Ovary (tissue), 7 donors: ENCODE measurements at regions not wholly inside any gene's neighbourhood (a gene's known extent, or its start where the extent isn't known, plus 50 kb on each side); places are given as distances from the start of the nearest gene placed in this dataset.

Experiments
- DNase-seq, 5 donors: peaks; one replicate each; pipeline ENCODE4 v3.0.0-alpha.2; 2019 to 2020
- H3K27ac ChIP-seq, 2 donors: fragments of 200-600 bp; one replicate each; pipeline versions ENCODE4 v1.5.1 to v1.8.0; 2019 to 2022
- H3K27me3 ChIP-seq: fragments of 200-600 bp; one replicate; pipeline ENCODE4 v1.8.0; 2022
- H3K36me3 ChIP-seq: fragments of 200-600 bp; sonication (generic); one replicate; pipeline ENCODE4 v1.5.1; 2019
- H3K4me1 ChIP-seq: one replicate; pipeline ENCODE4 v1.8.1; 2013; ENCODE audit warnings: mild to moderate bottlenecking, moderate library complexity; ENCODE audit not compliant: insufficient read depth
- H3K4me3 ChIP-seq: fragments of 200-600 bp; sonication (generic); one replicate; pipeline ENCODE4 v1.5.1; 2017
- H3K9me3 ChIP-seq, 2 donors: fragments of 200-600 bp in 1 of 2; sonication (generic) in 1 of 2; one replicate each; pipeline versions ENCODE4 v1.5.1 to v1.8.1; 2013 to 2019; ENCODE audit warnings: mild to moderate bottlenecking in 1 of 2, moderate library complexity in 1 of 2
- EP300 ChIP-seq: sonication (generic); formaldehyde crosslinking; IDR thresholded peaks from one replicate; pipeline ENCODE4 v1.6.1; 2017; ENCODE audit warnings: antibody characterized with exemption
- POLR2A ChIP-seq: fragments of 450-650 bp; IDR thresholded peaks from one replicate; pipeline ENCODE4 v1.6.1; 2017; ENCODE audit warnings: antibody characterized with exemption, mild to moderate bottlenecking, moderate library complexity
- WGBS, 3 donors: extraction: QIAGEN DNeasy Blood & Tissue Kit in 1 of 3; methylation state at CpG; one replicate each; pipeline versions ENCODE4 v1.1.5 to v1.1.7; 2013 to 2017; 5-methylcytosine and 5-hydroxymethylcytosine counted together
- intact Hi-C, 4 donors: fragments of 100-400 bp; cut with DNase I; formaldehyde crosslinking; loops; one replicate each; pipeline versions ENCODE4 v1.11.0 to v1.15.1; 2022 to 2023
- TF ChIP-seq, protein P1 (sequence below), 3 donors: fragments of 450-650 bp in 2 of 3; fragments of 200-600 bp in 1 of 3; IDR thresholded peaks; one replicate each; pipeline versions ENCODE4 v1.5.1 to v1.8.0; 2016 to 2022; ENCODE audit warnings: antibody characterized with exemption in 3 of 3, mild to moderate bottlenecking in 1 of 3
- donor health status: DM: no; HTN: no; CAD: no; lungs with moderate emphysema.
- donor health status: DM: no; HTN: no; CAD: no.
- donor health status: Bipolar disorder and iron deficiency.
- donor health status: DM: no; HTN: no; CAD: no.
- donor health status: DM: yes; HTN: yes; CAD: no.

DNA sequence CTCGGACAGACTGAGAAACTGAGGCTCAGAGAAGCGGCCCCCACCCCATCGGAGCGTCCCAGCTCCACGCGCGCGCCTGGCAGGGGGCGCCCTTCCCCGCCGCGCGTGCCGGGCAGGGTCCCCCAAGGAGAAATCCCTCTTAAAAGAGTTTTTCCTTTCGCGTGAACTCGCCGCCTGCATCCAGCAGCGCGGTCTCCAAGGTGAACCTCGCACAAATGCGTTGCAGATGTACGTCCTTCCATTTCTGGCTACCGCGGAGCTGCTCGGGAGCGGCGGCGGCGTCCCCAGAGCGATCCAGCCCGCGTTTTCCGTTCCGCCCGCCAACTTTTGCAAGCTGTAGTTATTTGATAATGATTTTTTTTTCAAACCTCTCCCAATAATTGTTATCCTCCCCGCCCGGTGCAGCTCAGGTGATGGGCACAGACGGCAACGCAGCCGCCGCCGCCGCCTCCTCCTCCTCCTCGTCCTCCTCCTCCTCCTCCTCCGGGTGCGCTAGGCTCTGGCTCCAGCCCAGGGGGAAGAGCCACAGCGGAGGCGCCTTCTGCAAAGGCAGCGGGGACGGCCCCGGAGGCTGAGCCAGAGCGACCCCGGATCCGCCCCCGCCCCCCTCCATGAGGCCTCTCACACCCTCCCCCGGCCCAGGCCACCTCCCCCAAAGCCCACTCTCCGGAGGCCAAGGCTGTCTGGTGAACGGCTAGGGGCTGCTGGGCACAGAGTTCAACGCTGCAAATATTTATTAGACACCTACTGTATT lies 74.0 kb upstream of the CUX1 start:
- no peaks in the 10 kb centered on the region for H3K27me3 ChIP-seq
- peak overlapping the region; percentile 44 for H3K4me3 ChIP-seq
- intact Hi-C loops, result loop anchor here in 1 of 4 donors (10.0 kb wide), 1 partner anchor 61 kb away; no protein-coding TSS in a partner anchor
- no peak overlapping the region for H3K27ac ChIP-seq
- WGBS, 3 donors, result 0 to 1% (median 1%) methylated on average over 57 to 58 of the region's 60 CpGs
- peaks cover 3% of the 10 kb centered on the region for H3K4me1 ChIP-seq
- no peaks in the 10 kb centered on the region for H3K36me3 ChIP-seq
- DNase-seq, result peak; percentile 44 to 66 (median 56)
- TF ChIP-seq, protein P1, sequence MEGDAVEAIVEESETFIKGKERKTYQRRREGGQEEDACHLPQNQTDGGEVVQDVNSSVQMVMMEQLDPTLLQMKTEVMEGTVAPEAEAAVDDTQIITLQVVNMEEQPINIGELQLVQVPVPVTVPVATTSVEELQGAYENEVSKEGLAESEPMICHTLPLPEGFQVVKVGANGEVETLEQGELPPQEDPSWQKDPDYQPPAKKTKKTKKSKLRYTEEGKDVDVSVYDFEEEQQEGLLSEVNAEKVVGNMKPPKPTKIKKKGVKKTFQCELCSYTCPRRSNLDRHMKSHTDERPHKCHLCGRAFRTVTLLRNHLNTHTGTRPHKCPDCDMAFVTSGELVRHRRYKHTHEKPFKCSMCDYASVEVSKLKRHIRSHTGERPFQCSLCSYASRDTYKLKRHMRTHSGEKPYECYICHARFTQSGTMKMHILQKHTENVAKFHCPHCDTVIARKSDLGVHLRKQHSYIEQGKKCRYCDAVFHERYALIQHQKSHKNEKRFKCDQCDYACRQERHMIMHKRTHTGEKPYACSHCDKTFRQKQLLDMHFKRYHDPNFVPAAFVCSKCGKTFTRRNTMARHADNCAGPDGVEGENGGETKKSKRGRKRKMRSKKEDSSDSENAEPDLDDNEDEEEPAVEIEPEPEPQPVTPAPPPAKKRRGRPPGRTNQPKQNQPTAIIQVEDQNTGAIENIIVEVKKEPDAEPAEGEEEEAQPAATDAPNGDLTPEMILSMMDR (IDR thresholded peaks at IDR 0.05), result peak; percentile 33 to 48 (median 39)
- TF ChIP-seq EP300, result no peak
- no peaks in the 10 kb centered on the region for H3K9me3 ChIP-seq

DNA sequence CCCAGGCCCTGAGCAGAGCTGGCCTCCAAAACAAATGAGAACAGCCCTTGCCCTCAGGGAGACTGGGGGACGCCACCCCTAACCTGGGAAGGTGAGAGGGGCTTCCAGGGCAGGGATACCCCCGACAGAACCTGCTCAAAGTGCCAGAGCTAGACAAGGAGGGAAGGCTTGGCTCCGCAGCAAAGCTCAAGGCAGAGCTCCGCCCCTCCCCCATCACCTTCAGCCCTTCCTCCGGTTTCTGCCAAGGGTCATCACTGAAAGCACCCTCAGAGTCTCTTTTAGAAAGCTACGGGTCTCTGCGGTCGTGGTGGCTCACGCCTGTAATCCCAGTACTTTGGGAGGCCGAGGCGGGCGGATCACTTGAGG lies 73.4 kb upstream of the CUX1 start:
- no peaks in the 10 kb centered on the region for H3K9me3 ChIP-seq
- H3K27ac ChIP-seq, result no peak overlapping the region
- intact Hi-C loops, result loop anchor here in 1 of 4 donors (10.0 kb wide), 1 partner anchor 61 kb away; no protein-coding TSS in a partner anchor
- DNase-seq, result peak in 1 of 5 donors; percentile 44
- 59 to 75% (median 67%) methylated on average over 12 of the region's 12 CpGs for WGBS, 3 donors
- H3K27me3 ChIP-seq, result no peaks in the 10 kb centered on the region
- H3K36me3 ChIP-seq, result no peaks in the 10 kb centered on the region
- H3K4me3 ChIP-seq, result peak overlapping the region; percentile 44
- H3K4me1 ChIP-seq, result peaks cover 3% of the 10 kb centered on the region
- TF ChIP-seq, protein P1 (IDR thresholded peaks at IDR 0.05), result no peak
- no peak for TF ChIP-seq POLR2A
- TF ChIP-seq EP300, result no peak

DNA sequence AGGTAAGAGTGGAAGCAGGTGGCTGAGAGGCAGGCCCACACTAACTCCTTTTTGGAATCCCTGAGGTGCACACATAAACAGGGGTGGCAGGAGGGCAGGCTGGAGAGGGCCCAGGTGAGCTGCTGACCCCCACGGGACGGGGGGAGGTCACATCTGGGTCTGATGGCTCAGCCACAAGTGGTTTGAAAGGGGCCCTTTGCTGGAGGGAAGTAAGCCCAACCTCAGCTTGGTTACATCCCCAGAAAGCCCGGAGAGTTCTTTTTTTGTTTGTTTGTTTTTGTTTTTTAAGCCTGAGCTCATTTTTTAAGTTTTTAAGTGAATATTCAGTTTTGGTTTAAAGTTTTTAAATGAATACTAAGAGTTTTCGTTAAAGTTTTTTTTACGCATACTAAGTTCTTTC lies 72.8 kb upstream of the CUX1 start:
- 78 to 81% (median 79%) methylated on average over 5 of the region's 5 CpGs for WGBS, 3 donors
- intact Hi-C loops, result loop anchor here in 1 of 4 donors (10.0 kb wide), 1 partner anchor 60 kb away; no protein-coding TSS in a partner anchor
- TF ChIP-seq, protein P1 (IDR thresholded peaks at IDR 0.05), result no peak
- TF ChIP-seq POLR2A (no peak), EP300 (no peak)

DNA sequence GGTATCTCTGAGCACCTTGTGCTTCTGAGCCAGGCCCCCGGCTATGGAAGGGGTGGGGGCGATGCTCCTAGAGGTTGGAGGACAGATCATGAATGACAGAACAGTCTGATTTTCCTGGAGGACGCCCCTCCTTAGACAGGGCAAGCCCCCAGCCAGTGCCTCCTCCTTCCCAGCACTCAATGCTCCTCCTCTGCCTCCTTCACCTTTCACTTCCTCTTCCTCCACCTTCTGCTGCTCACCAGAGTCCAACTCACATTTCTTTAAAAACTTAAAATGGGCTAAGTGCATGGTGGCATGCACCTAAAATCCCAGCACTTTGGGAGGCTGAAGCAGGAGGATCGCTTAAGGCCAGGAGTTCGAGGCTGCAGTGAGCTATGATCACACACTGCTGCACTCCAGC lies 71.1 kb upstream of the CUX1 start:
- no peak overlapping the region for H3K27ac ChIP-seq
- TF ChIP-seq EP300 (no peak), POLR2A (no peak)
- TF ChIP-seq, protein P1 (IDR thresholded peaks at IDR 0.05), result no peak
- DNase-seq, result no peak
- no peaks in the 10 kb centered on the region for H3K27me3 ChIP-seq
- H3K9me3 ChIP-seq, result no peaks in the 10 kb centered on the region
- intact Hi-C loops, result loop anchor here in 1 of 4 donors (10.0 kb wide), 1 partner anchor 58 kb away; no protein-coding TSS in a partner anchor
- H3K36me3 ChIP-seq, result no peaks in the 10 kb centered on the region
- 85 to 91% (median 86%) methylated on average over 5 of the region's 5 CpGs for WGBS, 3 donors
- peaks cover 3% of the 10 kb centered on the region for H3K4me1 ChIP-seq
- H3K4me3 ChIP-seq, result no peak overlapping the region

More for the DNA sequence above, 72.8 kb upstream of the CUX1 start:
- no peak overlapping the region for H3K4me3 ChIP-seq
- peaks cover 3% of the 10 kb centered on the region for H3K4me1 ChIP-seq
- DNase-seq, result no peak
- no peaks in the 10 kb centered on the region for H3K9me3 ChIP-seq
- no peak overlapping the region for H3K27ac ChIP-seq
- H3K36me3 ChIP-seq, result no peaks in the 10 kb centered on the region
- H3K27me3 ChIP-seq, result no peaks in the 10 kb centered on the region
